ENCODE measurements at regions not wholly inside any gene's neighbourhood (a gene's known extent, or its start where the extent isn't known, plus 50 kb on each side); places are given as distances from the start of the nearest gene placed in this dataset.
A peak's percentile ranks its signal among the peaks of the same experiment; 100 is the strongest.

GRCh38 chr4:63728480-63729177 is 680.6 kb downstream of the TECRL start:
- Histone ChIP-seq H3K27ac (ENCODE audit: low read depth, low read length, severe bottlenecking) (peak overlapping the region; percentile 91), H3K4me3 (ENCODE audit: extremely low read depth, insufficient read depth, low read length, poor library complexity, severe bottlenecking) (no peak overlapping the region), H3K9me3 (ENCODE audit: control insufficient read depth, low read length) (no peaks in the 10 kb centered on the region), H3K36me3 (ENCODE audit: control insufficient read depth, insufficient read depth, low read length) (no peaks in the 10 kb centered on the region), H3K4me1 (ENCODE audit: control insufficient read depth, insufficient read depth, low read length, poor library complexity, severe bottlenecking) (peaks cover 11% of the 10 kb centered on the region)
- WGBS, 2 experiments (ENCODE audit: insufficient coverage in 2 of 2): 67 to 72% methylated on average over 1 to 3 of the region's 3 CpGs

DNA sequence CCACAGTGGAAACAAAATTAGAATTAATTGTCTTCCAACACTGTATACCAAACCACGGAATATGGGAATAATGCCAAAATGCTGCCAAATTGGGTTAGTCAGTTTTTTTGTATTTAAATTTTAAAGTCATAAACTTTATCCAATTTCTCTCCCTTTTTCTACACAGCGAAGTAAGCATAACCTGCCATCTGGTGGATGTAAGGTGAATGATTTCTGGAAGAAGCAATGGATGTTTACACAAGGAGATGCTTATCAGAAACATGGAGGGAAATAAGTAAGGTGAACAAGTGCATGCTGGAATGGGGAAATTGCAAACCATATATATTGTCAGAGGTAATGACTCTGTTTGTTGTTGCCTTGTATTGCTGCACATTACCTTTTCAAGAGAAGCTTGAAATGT is 691.9 kb downstream of the TECRL start:
- Histone ChIP-seq H3K4me3 (ENCODE audit: extremely low read depth, insufficient read depth, low read length, poor library complexity, severe bottlenecking) (no peak overlapping the region), H3K4me1 (ENCODE audit: control insufficient read depth, insufficient read depth, low read length, poor library complexity, severe bottlenecking) (no peaks in the 10 kb centered on the region)
- no CpG with 5 or more reads among the region's 2 CpGs for WGBS, 2 experiments (ENCODE audit: insufficient coverage in 2 of 2)

DNA sequence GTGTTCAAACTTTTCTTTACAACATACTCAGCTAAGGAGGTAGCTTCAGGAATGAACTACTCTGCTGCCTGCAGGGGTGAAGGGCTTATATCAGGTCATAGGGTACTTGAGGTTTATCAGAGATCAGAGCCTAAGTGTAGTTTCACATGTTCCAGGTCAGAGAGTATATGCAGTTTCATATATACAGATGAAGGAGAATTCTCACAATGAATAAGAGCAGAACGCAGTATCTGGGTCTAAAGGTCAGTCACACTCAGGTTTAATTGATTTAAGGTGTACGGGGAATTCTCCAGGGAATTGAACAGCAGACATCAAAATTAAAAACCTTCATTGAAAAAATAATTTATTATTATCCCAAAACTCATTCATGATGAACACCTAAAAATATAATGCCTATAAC is 700.6 kb downstream of the TECRL start:
- 100% methylated on average over 1 of the region's 2 CpGs; no CpG with 5 or more reads in 1 of the 2 experiments for WGBS, 2 experiments (ENCODE audit: insufficient coverage in 2 of 2)
- H3K9me3 ChIP-seq (ENCODE audit: control insufficient read depth, low read length): no peaks in the 10 kb centered on the region
- H3K36me3 ChIP-seq (ENCODE audit: control insufficient read depth, insufficient read depth, low read length): no peaks in the 10 kb centered on the region
- H3K27ac ChIP-seq (ENCODE audit: low read depth, low read length, severe bottlenecking): no peak overlapping the region
- no peaks in the 10 kb centered on the region for H3K4me1 ChIP-seq (ENCODE audit: control insufficient read depth, insufficient read depth, low read length, poor library complexity, severe bottlenecking)
- no peak overlapping the region for H3K4me3 ChIP-seq (ENCODE audit: extremely low read depth, insufficient read depth, low read length, poor library complexity, severe bottlenecking)

More for the DNA sequence above, 691.9 kb downstream of the TECRL start:
- Histone ChIP-seq H3K27ac (ENCODE audit: low read depth, low read length, severe bottlenecking) (no peak overlapping the region), H3K9me3 (ENCODE audit: control insufficient read depth, low read length) (no peaks in the 10 kb centered on the region), H3K36me3 (ENCODE audit: control insufficient read depth, insufficient read depth, low read length) (no peaks in the 10 kb centered on the region)

DNA sequence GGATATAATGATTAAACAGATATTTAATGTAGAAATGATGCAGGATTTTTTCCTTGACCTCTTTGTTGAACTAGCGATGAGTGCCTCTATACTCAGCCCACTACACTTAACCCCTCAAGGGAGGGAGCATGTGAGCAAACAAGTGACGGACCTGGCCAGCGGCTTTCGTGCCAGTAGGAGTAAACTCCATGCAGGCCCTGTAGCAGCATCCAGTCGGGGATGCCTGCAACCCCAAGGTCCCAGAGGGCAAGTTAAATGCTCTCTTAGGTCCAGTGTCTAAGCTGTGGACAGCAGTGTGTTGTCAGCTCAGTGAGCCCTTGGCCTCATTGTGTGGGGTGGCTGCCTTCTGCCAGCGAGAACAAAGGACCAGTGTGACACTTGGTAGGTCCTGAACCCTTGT is 708.7 kb downstream of the TECRL start:
- no peaks in the 10 kb centered on the region for H3K36me3 ChIP-seq (ENCODE audit: control insufficient read depth, insufficient read depth, low read length)
- WGBS, 2 experiments (ENCODE audit: insufficient coverage in 2 of 2): 88 to 98% methylated on average over 4 to 5 of the region's 6 CpGs
- H3K9me3 ChIP-seq (ENCODE audit: control insufficient read depth, low read length): no peaks in the 10 kb centered on the region
- no peaks in the 10 kb centered on the region for H3K4me1 ChIP-seq (ENCODE audit: control insufficient read depth, insufficient read depth, low read length, poor library complexity, severe bottlenecking)
- no peak overlapping the region for H3K4me3 ChIP-seq (ENCODE audit: extremely low read depth, insufficient read depth, low read length, poor library complexity, severe bottlenecking)
- no peak overlapping the region for H3K27ac ChIP-seq (ENCODE audit: low read depth, low read length, severe bottlenecking)

DNA sequence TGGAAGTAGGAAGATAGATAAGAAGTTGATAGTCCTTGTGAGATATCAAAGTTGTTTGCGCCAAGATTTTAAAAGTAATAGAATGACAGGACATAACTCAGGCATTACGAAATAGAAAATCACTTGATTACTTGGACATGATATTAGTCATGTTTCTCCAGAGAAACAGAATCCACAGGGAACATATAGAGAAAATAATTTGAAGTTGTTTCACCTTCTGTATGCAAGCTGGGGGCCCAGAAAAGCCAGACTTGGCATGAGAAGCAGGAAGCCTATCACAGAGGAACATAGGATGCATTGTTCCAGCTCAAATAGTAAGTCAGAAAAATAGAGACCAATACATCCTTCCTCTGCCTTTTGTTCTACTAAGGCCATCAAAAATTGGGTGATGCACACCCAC is 715.9 kb downstream of the TECRL start:
- Histone ChIP-seq H3K4me1 (ENCODE audit: control insufficient read depth, insufficient read depth, low read length, poor library complexity, severe bottlenecking) (no peaks in the 10 kb centered on the region), H3K36me3 (ENCODE audit: control insufficient read depth, insufficient read depth, low read length) (no peaks in the 10 kb centered on the region), H3K9me3 (ENCODE audit: control insufficient read depth, low read length) (no peaks in the 10 kb centered on the region), H3K4me3 (ENCODE audit: extremely low read depth, insufficient read depth, low read length, poor library complexity, severe bottlenecking) (no peak overlapping the region), H3K27ac (ENCODE audit: low read depth, low read length, severe bottlenecking) (no peak overlapping the region)
- 100% methylated on average over 1 to 2 of the region's 2 CpGs for WGBS, 2 experiments (ENCODE audit: insufficient coverage in 2 of 2)

DNA sequence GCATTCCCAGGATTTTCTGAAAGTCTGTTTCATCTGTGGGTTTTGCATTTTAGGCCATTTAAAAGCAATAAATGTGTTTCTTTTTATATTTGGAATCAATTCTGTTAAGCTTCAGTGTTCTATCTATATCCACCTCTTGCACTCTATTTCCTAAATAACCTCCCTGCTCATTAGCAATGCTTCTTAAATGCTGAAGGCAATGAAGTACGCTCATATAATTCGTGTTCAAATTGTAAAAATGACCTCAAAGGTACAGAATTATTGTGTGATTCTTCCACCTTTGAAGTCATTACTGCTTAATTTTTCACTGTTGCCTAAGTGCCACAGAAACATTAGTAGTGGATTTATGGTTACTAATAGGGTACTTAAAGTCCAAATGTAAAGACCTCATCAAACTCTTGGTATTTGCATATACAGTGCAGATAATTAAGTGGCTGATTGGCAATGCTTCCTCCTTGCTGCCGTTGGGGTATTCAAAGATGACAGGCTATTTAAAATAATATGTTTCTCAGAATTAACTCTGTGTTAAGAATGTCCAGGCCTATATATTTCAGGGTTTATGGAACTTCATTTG is 730.8 kb downstream of the TECRL start:
- no peaks in the 10 kb centered on the region for H3K4me1 ChIP-seq (ENCODE audit: control insufficient read depth, insufficient read depth, low read length, poor library complexity, severe bottlenecking)
- no peaks in the 10 kb centered on the region for H3K36me3 ChIP-seq (ENCODE audit: control insufficient read depth, insufficient read depth, low read length)
- no peak overlapping the region for H3K4me3 ChIP-seq (ENCODE audit: extremely low read depth, insufficient read depth, low read length, poor library complexity, severe bottlenecking)
- 100% methylated on average over 2 of the region's 3 CpGs; no CpG with 5 or more reads in 1 of the 2 experiments for WGBS, 2 experiments (ENCODE audit: insufficient coverage in 2 of 2)
- H3K9me3 ChIP-seq (ENCODE audit: control insufficient read depth, low read length): no peaks in the 10 kb centered on the region
- H3K27ac ChIP-seq (ENCODE audit: low read depth, low read length, severe bottlenecking): no peak overlapping the region

DNA sequence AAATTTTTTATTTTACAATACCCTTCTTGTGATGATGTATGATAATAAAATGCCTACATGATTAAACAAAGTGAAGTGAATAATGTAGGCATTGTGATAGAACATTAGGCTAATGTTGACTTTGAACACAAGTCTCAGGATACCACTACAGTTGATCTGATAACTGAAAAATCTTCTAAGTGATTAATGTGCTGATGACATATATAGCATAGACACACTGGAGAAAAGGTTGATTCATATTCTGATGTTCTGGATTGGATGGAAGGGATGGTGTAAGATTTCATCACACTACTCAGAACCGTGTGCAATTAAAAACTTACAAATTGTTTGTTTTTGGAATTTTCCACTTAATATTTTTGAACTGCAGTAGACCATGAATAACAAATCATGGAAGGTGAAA is 738.5 kb downstream of the TECRL start:
- Histone ChIP-seq H3K36me3 (ENCODE audit: control insufficient read depth, insufficient read depth, low read length) (no peaks in the 10 kb centered on the region), H3K27ac (ENCODE audit: low read depth, low read length, severe bottlenecking) (no peak overlapping the region)
- no CpG with 5 or more reads among the region's 1 CpG for WGBS, 2 experiments (ENCODE audit: insufficient coverage in 2 of 2)

GRCh38 chr4:63663870-63664269 is 745.4 kb downstream of the TECRL start:
- Histone ChIP-seq H3K9me3 (ENCODE audit: control insufficient read depth, low read length) (no peaks in the 10 kb centered on the region), H3K36me3 (ENCODE audit: control insufficient read depth, insufficient read depth, low read length) (no peaks in the 10 kb centered on the region), H3K4me1 (ENCODE audit: control insufficient read depth, insufficient read depth, low read length, poor library complexity, severe bottlenecking) (no peaks in the 10 kb centered on the region), H3K4me3 (ENCODE audit: extremely low read depth, insufficient read depth, low read length, poor library complexity, severe bottlenecking) (no peak overlapping the region), H3K27ac (ENCODE audit: low read depth, low read length, severe bottlenecking) (no peak overlapping the region)
- 93% methylated on average over 2 of the region's 2 CpGs; no CpG with 5 or more reads in 1 of the 2 experiments for WGBS, 2 experiments (ENCODE audit: insufficient coverage in 2 of 2)

More for the DNA sequence above, 738.5 kb downstream of the TECRL start:
- H3K4me1 ChIP-seq (ENCODE audit: control insufficient read depth, insufficient read depth, low read length, poor library complexity, severe bottlenecking): no peaks in the 10 kb centered on the region
- no peak overlapping the region for H3K4me3 ChIP-seq (ENCODE audit: extremely low read depth, insufficient read depth, low read length, poor library complexity, severe bottlenecking)
- no peaks in the 10 kb centered on the region for H3K9me3 ChIP-seq (ENCODE audit: control insufficient read depth, low read length)

GRCh38 chr4:63644396-63644795 is 764.9 kb downstream of the TECRL start:
- no CpG with 5 or more reads among the region's 3 CpGs for WGBS, 2 experiments (ENCODE audit: insufficient coverage in 2 of 2)
- H3K4me3 ChIP-seq (ENCODE audit: extremely low read depth, insufficient read depth, low read length, poor library complexity, severe bottlenecking): no peak overlapping the region
- no peaks in the 10 kb centered on the region for H3K9me3 ChIP-seq (ENCODE audit: control insufficient read depth, low read length)
- H3K27ac ChIP-seq (ENCODE audit: low read depth, low read length, severe bottlenecking): no peak overlapping the region
- no peaks in the 10 kb centered on the region for H3K36me3 ChIP-seq (ENCODE audit: control insufficient read depth, insufficient read depth, low read length)
- no peaks in the 10 kb centered on the region for H3K4me1 ChIP-seq (ENCODE audit: control insufficient read depth, insufficient read depth, low read length, poor library complexity, severe bottlenecking)

DNA sequence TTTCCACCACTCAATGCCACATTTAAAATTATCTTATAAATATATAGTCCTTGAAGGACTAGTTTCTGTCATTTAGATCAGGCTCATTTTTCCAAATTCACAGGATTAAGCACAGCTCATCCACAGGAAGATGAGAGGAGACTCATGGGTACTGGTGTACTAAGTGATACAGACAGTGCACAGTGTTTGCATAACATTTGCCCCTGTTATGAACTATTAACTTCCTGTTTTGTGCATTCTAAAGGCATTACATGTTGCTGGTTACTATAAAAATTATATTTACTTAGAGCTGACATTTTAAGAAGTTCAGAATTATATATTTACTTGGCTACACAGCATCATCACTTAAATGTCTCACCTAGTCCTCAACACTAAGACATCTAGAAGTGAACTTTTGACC is 772.0 kb downstream of the TECRL start:
- Histone ChIP-seq H3K36me3 (ENCODE audit: control insufficient read depth, insufficient read depth, low read length) (no peaks in the 10 kb centered on the region), H3K9me3 (ENCODE audit: control insufficient read depth, low read length) (no peaks in the 10 kb centered on the region), H3K4me1 (ENCODE audit: control insufficient read depth, insufficient read depth, low read length, poor library complexity, severe bottlenecking) (no peaks in the 10 kb centered on the region), H3K4me3 (ENCODE audit: extremely low read depth, insufficient read depth, low read length, poor library complexity, severe bottlenecking) (no peak overlapping the region), H3K27ac (ENCODE audit: low read depth, low read length, severe bottlenecking) (no peak overlapping the region)

GRCh38 chr4:63632858-63633257 is 776.4 kb downstream of the TECRL start:
- no CpG with 5 or more reads among the region's 2 CpGs for WGBS, 2 experiments (ENCODE audit: insufficient coverage in 2 of 2)
- Histone ChIP-seq H3K4me1 (ENCODE audit: control insufficient read depth, insufficient read depth, low read length, poor library complexity, severe bottlenecking) (no peaks in the 10 kb centered on the region), H3K9me3 (ENCODE audit: control insufficient read depth, low read length) (no peaks in the 10 kb centered on the region), H3K27ac (ENCODE audit: low read depth, low read length, severe bottlenecking) (no peak overlapping the region), H3K4me3 (ENCODE audit: extremely low read depth, insufficient read depth, low read length, poor library complexity, severe bottlenecking) (no peak overlapping the region), H3K36me3 (ENCODE audit: control insufficient read depth, insufficient read depth, low read length) (no peaks in the 10 kb centered on the region)

Measured in mesodermal cell (in vitro differentiated cells).